ENCODE measurements at regions not wholly inside any gene's neighbourhood (a gene's known extent, or its start where the extent isn't known, plus 50 kb on each side); places are given as distances from the start of the nearest gene placed in this dataset.
"Not testable (repeated sequence)": the region's sequence is repeated elsewhere in the genome, so short reads cannot be mapped to it uniquely, and the experiment has no call there.

GRCh38 chr10:128573281-128573845 lies 447.1 kb upstream of the MKI67 start:
- DNase-seq: no peak
- no peaks in the 10 kb centered on the region for H3K9me3 ChIP-seq (ENCODE audit: control insufficient read depth, low read length, poor library complexity, severe bottlenecking)
- no peak overlapping the region for H3K27ac Mint-ChIP-seq
- H3K36me3 Mint-ChIP-seq (ENCODE audit: low read depth): no peaks in the 10 kb centered on the region
- ATAC-seq: no peak
- H3K4me3 Mint-ChIP-seq: no peak overlapping the region
- no peaks in the 10 kb centered on the region for H3K4me1 Mint-ChIP-seq
- peaks cover 6% of the 10 kb centered on the region for H3K27me3 Mint-ChIP-seq

- no peak for ATAC-seq
- DNase-seq: no peak
- peaks cover 6% of the 10 kb centered on the region for H3K27me3 Mint-ChIP-seq
- no peaks in the 10 kb centered on the region for H3K4me1 Mint-ChIP-seq
- H3K36me3 Mint-ChIP-seq (ENCODE audit: low read depth): no peaks in the 10 kb centered on the region
- H3K4me3 Mint-ChIP-seq: no peak overlapping the region
- H3K9me3 ChIP-seq (ENCODE audit: control insufficient read depth, low read length, poor library complexity, severe bottlenecking): no peaks in the 10 kb centered on the region
- H3K27ac Mint-ChIP-seq: no peak overlapping the region
Observed at GRCh38 chr10:128573986-128574385, 447.8 kb upstream of the MKI67 start.

GRCh38 chr10:128574581-128575210 lies 448.5 kb upstream of the MKI67 start:
- ATAC-seq (no peak), DNase-seq (no peak)
- no peak overlapping the region for H3K27ac Mint-ChIP-seq
- H3K4me1 Mint-ChIP-seq: no peaks in the 10 kb centered on the region
- no peaks in the 10 kb centered on the region for H3K36me3 Mint-ChIP-seq (ENCODE audit: low read depth)
- no peaks in the 10 kb centered on the region for H3K9me3 ChIP-seq (ENCODE audit: control insufficient read depth, low read length, poor library complexity, severe bottlenecking)
- H3K27me3 Mint-ChIP-seq: peaks cover 6% of the 10 kb centered on the region
- no peak overlapping the region for H3K4me3 Mint-ChIP-seq

GRCh38 chr10:128575761-128576160 lies 449.5 kb upstream of the MKI67 start:
- ATAC-seq: no peak
- DNase-seq: no peak
- H3K4me3 Mint-ChIP-seq: no peak overlapping the region

GRCh38 chr10:128576336-128576735 lies 450.1 kb upstream of the MKI67 start:
- peaks cover 22% of the 10 kb centered on the region for H3K27me3 Mint-ChIP-seq
- H3K9me3 ChIP-seq (ENCODE audit: control insufficient read depth, low read length, poor library complexity, severe bottlenecking): no peaks in the 10 kb centered on the region

More at GRCh38 chr10:128575761-128576160, 449.5 kb upstream of the MKI67 start:
- no peaks in the 10 kb centered on the region for H3K4me1 Mint-ChIP-seq
- H3K27me3 Mint-ChIP-seq: peaks cover 16% of the 10 kb centered on the region
- no peaks in the 10 kb centered on the region for H3K36me3 Mint-ChIP-seq (ENCODE audit: low read depth)
- H3K27ac Mint-ChIP-seq: no peak overlapping the region
- no peaks in the 10 kb centered on the region for H3K9me3 ChIP-seq (ENCODE audit: control insufficient read depth, low read length, poor library complexity, severe bottlenecking)

GRCh38 chr10:128576943-128577670 lies 450.9 kb upstream of the MKI67 start:
- no peaks in the 10 kb centered on the region for H3K9me3 ChIP-seq (ENCODE audit: control insufficient read depth, low read length, poor library complexity, severe bottlenecking)
- Mint-ChIP-seq H3K4me3 (no peak overlapping the region), H3K27me3 (peaks cover 22% of the 10 kb centered on the region), H3K36me3 (ENCODE audit: low read depth) (no peaks in the 10 kb centered on the region), H3K4me1 (no peaks in the 10 kb centered on the region), H3K27ac (no peak overlapping the region)
- no peak for DNase-seq
- ATAC-seq: no peak

More at GRCh38 chr10:128576336-128576735, 450.1 kb upstream of the MKI67 start:
- DNase-seq (no peak), ATAC-seq (no peak)
- H3K4me3 Mint-ChIP-seq: no peak overlapping the region
- H3K27ac Mint-ChIP-seq: no peak overlapping the region
- no peaks in the 10 kb centered on the region for H3K36me3 Mint-ChIP-seq (ENCODE audit: low read depth)
- no peaks in the 10 kb centered on the region for H3K4me1 Mint-ChIP-seq

GRCh38 chr10:128577958-128578750 lies 451.9 kb upstream of the MKI67 start:
- H3K36me3 Mint-ChIP-seq (ENCODE audit: low read depth): no peaks in the 10 kb centered on the region
- ATAC-seq (no peak), DNase-seq (no peak)
- no peaks in the 10 kb centered on the region for H3K4me1 Mint-ChIP-seq
- no peak overlapping the region for H3K4me3 Mint-ChIP-seq
- H3K27me3 Mint-ChIP-seq: peaks cover 22% of the 10 kb centered on the region
- no peaks in the 10 kb centered on the region for H3K9me3 ChIP-seq (ENCODE audit: control insufficient read depth, low read length, poor library complexity, severe bottlenecking)
- H3K27ac Mint-ChIP-seq: no peak overlapping the region

GRCh38 chr10:128578766-128579165 lies 452.5 kb upstream of the MKI67 start:
- H3K4me1 Mint-ChIP-seq: no peaks in the 10 kb centered on the region
- no peak overlapping the region for H3K27ac Mint-ChIP-seq
- H3K36me3 Mint-ChIP-seq (ENCODE audit: low read depth): no peaks in the 10 kb centered on the region
- ATAC-seq (no peak), DNase-seq (no peak)
- H3K4me3 Mint-ChIP-seq: no peak overlapping the region
- H3K9me3 ChIP-seq (ENCODE audit: control insufficient read depth, low read length, poor library complexity, severe bottlenecking): no peaks in the 10 kb centered on the region
- peaks cover 22% of the 10 kb centered on the region for H3K27me3 Mint-ChIP-seq

GRCh38 chr10:128579280-128579865 lies 453.1 kb upstream of the MKI67 start:
- Mint-ChIP-seq H3K27me3 (peaks cover 22% of the 10 kb centered on the region), H3K36me3 (ENCODE audit: low read depth) (no peaks in the 10 kb centered on the region), H3K27ac (no peak overlapping the region), H3K4me3 (no peak overlapping the region), H3K4me1 (no peaks in the 10 kb centered on the region)
- H3K9me3 ChIP-seq (ENCODE audit: control insufficient read depth, low read length, poor library complexity, severe bottlenecking): no peaks in the 10 kb centered on the region
- ATAC-seq: no peak
- DNase-seq: no peak

GRCh38 chr10:128579901-128580300 lies 453.7 kb upstream of the MKI67 start:
- H3K27me3 Mint-ChIP-seq: peaks cover 22% of the 10 kb centered on the region
- no peaks in the 10 kb centered on the region for H3K4me1 Mint-ChIP-seq
- no peak overlapping the region for H3K4me3 Mint-ChIP-seq
- H3K9me3 ChIP-seq (ENCODE audit: control insufficient read depth, low read length, poor library complexity, severe bottlenecking): no peaks in the 10 kb centered on the region
- no peaks in the 10 kb centered on the region for H3K36me3 Mint-ChIP-seq (ENCODE audit: low read depth)
- ATAC-seq (no peak), DNase-seq (no peak)
- H3K27ac Mint-ChIP-seq: no peak overlapping the region

- peaks cover 17% of the 10 kb centered on the region for H3K27me3 Mint-ChIP-seq
- H3K36me3 Mint-ChIP-seq (ENCODE audit: low read depth); H3K4me3 Mint-ChIP-seq; H3K9me3 ChIP-seq (ENCODE audit: control insufficient read depth, low read length, poor library complexity, severe bottlenecking); H3K27ac Mint-ChIP-seq; DNase-seq; H3K4me1 Mint-ChIP-seq; ATAC-seq: not testable (repeated sequence)
Observed at GRCh38 chr10:128583125-128583524, 456.9 kb upstream of the MKI67 start.

- not testable (repeated sequence) for H3K36me3 Mint-ChIP-seq (ENCODE audit: low read depth); H3K4me1 Mint-ChIP-seq; DNase-seq; H3K27ac Mint-ChIP-seq; H3K4me3 Mint-ChIP-seq; ATAC-seq; H3K27me3 Mint-ChIP-seq; H3K9me3 ChIP-seq (ENCODE audit: control insufficient read depth, low read length, poor library complexity, severe bottlenecking)
Observed at GRCh38 chr10:128586599-128586998, 460.4 kb upstream of the MKI67 start.

- no peak for ATAC-seq
- H3K9me3 ChIP-seq (ENCODE audit: control insufficient read depth, low read length, poor library complexity, severe bottlenecking): no peaks in the 10 kb centered on the region
- Mint-ChIP-seq H3K27ac (no peak overlapping the region), H3K4me3 (no peak overlapping the region), H3K36me3 (ENCODE audit: low read depth) (no peaks in the 10 kb centered on the region), H3K4me1 (no peaks in the 10 kb centered on the region), H3K27me3 (peaks cover 6% of the 10 kb centered on the region)
- DNase-seq: no peak
Observed at GRCh38 chr10:128587689-128588088, 461.5 kb upstream of the MKI67 start.

Data from T-helper 17 cell (primary cell).